Cardiac muscle cell (in vitro differentiated cells and primary cell): ENCODE measurements at regions not wholly inside any gene's neighbourhood (a gene's known extent, or its start where the extent isn't known, plus 50 kb on each side); places are given as distances from the start of the nearest gene placed in this dataset.

Experiments used
- DNase-seq, 2 donors: peaks; one replicate each; pipeline versions ENCODE4 v3.0.0 to v3.0.0-alpha.2; 2010 to 2017; ENCODE audit warnings: low read depth in 1 of 2, low spot score in 1 of 2
- H3K27ac ChIP-seq: fragments of 200-600 bp; sonication (generic); 2 replicates; pipeline ENCODE4 v1.5.1; 2016
- H3K27me3 ChIP-seq: fragments of 200-600 bp; sonication (generic); 2 replicates; pipeline ENCODE4 v1.6.0; 2016; ENCODE audit warnings: control low read depth
- H3K36me3 ChIP-seq: fragments of 200-600 bp; sonication (generic); 2 replicates; pipeline ENCODE4 v1.5.1; 2016; ENCODE audit warnings: control low read depth
- H3K4me1 ChIP-seq: fragments of 200-600 bp; sonication (generic); 2 replicates; pipeline ENCODE4 v1.8.1; 2017; ENCODE audit warnings: low read depth, mild to moderate bottlenecking, mixed run types
- H3K4me3 ChIP-seq: fragments of 200-600 bp; sonication (generic); 2 replicates; pipeline ENCODE4 v1.5.1; 2016; ENCODE audit warnings: mild to moderate bottlenecking
- H3K9me3 ChIP-seq: fragments of 200-600 bp; sonication (generic); 2 replicates; pipeline ENCODE4 v1.5.1; 2017; ENCODE audit warnings: low read depth, mild to moderate bottlenecking, control low read depth
- TF ChIP-seq, protein P1 (sequence below): IDR thresholded peaks from 2 replicates; pipeline ENCODE4 v1.5.1; 2012; ENCODE audit warnings: low read depth, mild to moderate bottlenecking, low read length

DNA sequence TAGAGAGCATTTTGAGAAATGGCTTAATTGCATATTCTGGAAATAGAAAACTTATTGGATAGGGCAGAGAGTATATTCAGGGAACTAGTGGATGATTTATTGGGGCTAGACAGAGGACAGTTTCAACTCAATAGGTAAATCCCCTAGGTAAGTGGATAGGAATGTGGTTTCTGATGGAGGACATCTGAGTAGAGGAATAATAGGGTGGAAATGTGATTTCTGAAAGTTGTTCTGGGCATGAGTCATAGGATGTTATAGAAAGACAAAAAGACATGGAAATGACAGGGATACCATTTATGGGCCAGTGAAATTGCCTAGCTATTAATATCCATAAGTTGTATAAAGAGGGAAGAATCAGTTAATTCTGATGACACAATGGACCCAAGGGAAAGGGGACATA lies 563.3 kb upstream of the GOLIM4 start:
- no peaks in the 10 kb centered on the region for H3K4me1 ChIP-seq
- H3K27me3 ChIP-seq, result no peaks in the 10 kb centered on the region
- no peaks in the 10 kb centered on the region for H3K36me3 ChIP-seq
- H3K9me3 ChIP-seq, result no peaks in the 10 kb centered on the region
- TF ChIP-seq, protein P1, sequence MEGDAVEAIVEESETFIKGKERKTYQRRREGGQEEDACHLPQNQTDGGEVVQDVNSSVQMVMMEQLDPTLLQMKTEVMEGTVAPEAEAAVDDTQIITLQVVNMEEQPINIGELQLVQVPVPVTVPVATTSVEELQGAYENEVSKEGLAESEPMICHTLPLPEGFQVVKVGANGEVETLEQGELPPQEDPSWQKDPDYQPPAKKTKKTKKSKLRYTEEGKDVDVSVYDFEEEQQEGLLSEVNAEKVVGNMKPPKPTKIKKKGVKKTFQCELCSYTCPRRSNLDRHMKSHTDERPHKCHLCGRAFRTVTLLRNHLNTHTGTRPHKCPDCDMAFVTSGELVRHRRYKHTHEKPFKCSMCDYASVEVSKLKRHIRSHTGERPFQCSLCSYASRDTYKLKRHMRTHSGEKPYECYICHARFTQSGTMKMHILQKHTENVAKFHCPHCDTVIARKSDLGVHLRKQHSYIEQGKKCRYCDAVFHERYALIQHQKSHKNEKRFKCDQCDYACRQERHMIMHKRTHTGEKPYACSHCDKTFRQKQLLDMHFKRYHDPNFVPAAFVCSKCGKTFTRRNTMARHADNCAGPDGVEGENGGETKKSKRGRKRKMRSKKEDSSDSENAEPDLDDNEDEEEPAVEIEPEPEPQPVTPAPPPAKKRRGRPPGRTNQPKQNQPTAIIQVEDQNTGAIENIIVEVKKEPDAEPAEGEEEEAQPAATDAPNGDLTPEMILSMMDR, result no peak
- H3K27ac ChIP-seq, result no peak overlapping the region
- H3K4me3 ChIP-seq, result no peak overlapping the region
- DNase-seq, result no peak

DNA sequence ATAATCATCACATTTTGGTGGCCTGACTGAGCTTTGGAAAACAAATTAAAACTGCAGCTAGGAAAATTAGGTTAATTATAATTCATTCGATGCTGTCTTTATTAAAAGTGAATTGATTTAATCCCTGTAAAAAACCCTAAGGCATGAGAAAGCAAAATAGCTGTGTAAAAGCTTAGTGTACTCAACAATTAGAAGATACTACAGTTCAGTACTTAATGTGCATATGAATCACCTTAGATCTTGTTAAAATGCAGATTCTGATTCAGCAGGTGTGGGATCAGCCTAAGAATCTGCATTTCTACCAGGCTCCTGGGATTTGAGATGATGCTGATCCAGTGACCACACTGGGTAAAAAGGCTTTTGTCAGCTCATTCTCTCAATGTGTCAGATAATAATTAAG lies 559.9 kb upstream of the GOLIM4 start:
- Histone ChIP-seq H3K4me3 (no peak overlapping the region), H3K27ac (no peak overlapping the region), H3K4me1 (no peaks in the 10 kb centered on the region), H3K27me3 (no peaks in the 10 kb centered on the region), H3K9me3 (no peaks in the 10 kb centered on the region), H3K36me3 (no peaks in the 10 kb centered on the region)
- DNase-seq, result no peak
- TF ChIP-seq, protein P1, result no peak

DNA sequence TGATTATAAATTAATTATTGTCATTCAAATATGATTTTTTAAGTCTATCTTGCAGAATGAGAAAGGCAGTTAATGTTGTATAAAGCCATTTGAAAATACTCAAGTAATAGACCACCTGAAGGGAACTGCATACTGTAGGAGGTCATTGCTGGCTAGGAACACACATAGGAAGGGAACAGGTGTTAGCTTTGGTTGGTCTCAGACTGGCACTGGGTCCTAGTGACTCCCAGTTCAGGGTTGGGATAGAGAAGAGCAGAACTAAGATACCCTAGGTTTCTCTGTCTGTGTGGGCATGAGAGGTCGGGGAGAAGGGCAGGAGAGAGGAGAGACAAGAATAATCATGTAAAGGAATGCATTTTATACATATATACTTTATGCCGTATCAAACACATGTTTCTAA lies 559.0 kb upstream of the GOLIM4 start:
- Histone ChIP-seq H3K27ac (no peak overlapping the region), H3K4me3 (no peak overlapping the region), H3K27me3 (no peaks in the 10 kb centered on the region), H3K4me1 (no peaks in the 10 kb centered on the region), H3K9me3 (no peaks in the 10 kb centered on the region), H3K36me3 (no peaks in the 10 kb centered on the region)
- no peak for DNase-seq
- TF ChIP-seq, protein P1, result no peak

DNA sequence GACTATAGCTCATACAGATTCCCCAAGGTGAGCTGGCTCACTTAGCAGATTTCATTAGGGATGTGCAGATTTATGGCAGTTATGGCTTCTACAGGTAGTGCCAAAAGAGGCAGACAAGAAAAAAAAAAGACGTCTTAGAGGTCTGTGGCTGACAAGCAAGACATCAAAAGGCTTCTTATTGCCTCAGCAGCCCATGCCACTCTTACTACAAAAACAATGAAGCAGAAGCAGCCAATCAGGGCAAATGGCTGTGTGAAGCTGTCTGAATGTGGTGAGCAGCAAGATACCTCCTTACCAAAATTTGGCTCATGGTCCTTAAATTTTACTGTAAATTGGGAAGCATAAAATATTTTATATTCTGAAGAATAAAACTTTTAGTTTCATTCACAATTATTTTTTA lies 557.5 kb upstream of the GOLIM4 start:
- H3K36me3 ChIP-seq, result no peaks in the 10 kb centered on the region
- TF ChIP-seq, protein P1, result no peak
- H3K4me3 ChIP-seq, result no peak overlapping the region
- H3K9me3 ChIP-seq, result no peaks in the 10 kb centered on the region
- no peaks in the 10 kb centered on the region for H3K27me3 ChIP-seq
- H3K4me1 ChIP-seq, result no peaks in the 10 kb centered on the region
- H3K27ac ChIP-seq, result no peak overlapping the region
- no peak for DNase-seq

DNA sequence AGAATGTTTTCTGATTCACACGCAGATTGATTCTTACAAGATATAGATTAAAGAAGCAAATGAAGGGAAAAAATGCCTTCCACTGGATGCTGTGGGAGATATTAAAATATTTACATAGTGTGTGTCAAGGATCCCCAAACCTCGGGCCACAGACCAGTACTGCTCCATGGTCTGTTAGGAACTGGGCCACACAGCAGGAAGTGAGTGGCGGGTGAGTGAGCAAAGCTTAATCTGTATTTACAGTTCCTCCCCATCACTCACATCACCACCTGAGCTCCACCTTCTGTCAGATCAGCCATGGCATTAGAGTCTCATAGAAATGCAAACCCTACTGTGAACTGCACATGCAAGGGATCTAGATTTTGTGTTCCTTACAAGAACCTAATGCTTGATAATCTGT lies 552.6 kb upstream of the GOLIM4 start:
- Histone ChIP-seq H3K4me3 (no peak overlapping the region), H3K27me3 (no peaks in the 10 kb centered on the region), H3K4me1 (peaks cover 6% of the 10 kb centered on the region), H3K27ac (no peak overlapping the region), H3K36me3 (peaks cover 2% of the 10 kb centered on the region), H3K9me3 (no peaks in the 10 kb centered on the region)
- TF ChIP-seq, protein P1, result no peak
- no peak for DNase-seq

DNA sequence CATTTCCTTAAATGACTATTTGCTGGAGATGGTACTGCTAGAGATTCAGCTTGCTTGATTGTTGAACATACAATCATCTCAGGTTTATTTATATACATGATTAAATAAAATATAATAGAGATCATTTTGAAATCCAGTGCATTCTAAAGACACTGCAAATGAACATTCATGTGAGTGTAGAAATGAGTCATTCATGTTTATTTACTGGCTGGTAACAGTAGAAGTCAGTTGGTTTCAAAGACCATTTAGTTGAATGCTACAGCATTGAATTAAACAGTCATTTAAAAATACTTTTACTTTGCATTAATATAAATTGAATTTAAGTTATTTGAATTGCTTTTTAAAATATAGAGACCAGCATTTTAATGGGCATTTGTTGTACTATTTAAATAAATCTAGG lies 551.9 kb upstream of the GOLIM4 start:
- H3K4me1 ChIP-seq, result peaks cover 6% of the 10 kb centered on the region
- H3K27me3 ChIP-seq, result no peaks in the 10 kb centered on the region
- H3K36me3 ChIP-seq, result peaks cover 2% of the 10 kb centered on the region
- DNase-seq, result no peak
- no peak overlapping the region for H3K4me3 ChIP-seq
- TF ChIP-seq, protein P1, result no peak
- H3K9me3 ChIP-seq, result no peaks in the 10 kb centered on the region
- no peak overlapping the region for H3K27ac ChIP-seq
